Limb (tissue), 2 donors: ENCODE measurements at regions not wholly inside any gene's neighbourhood (a gene's known extent, or its start where the extent isn't known, plus 50 kb on each side); places are given as distances from the start of the nearest gene placed in this dataset.
A peak's percentile ranks its signal among the peaks of the same experiment; 100 is the strongest.

Source experiments
- DNase-seq, 2 donors: peaks; one replicate each; pipeline ENCODE4 v3.0.0-alpha.2; 2016; ENCODE audit errors: extremely low spot score in 2 of 2

GRCh38 chr15:77557564-77557963 is 75.1 kb downstream of the LINGO1 start:
- no peak for DNase-seq

DNA sequence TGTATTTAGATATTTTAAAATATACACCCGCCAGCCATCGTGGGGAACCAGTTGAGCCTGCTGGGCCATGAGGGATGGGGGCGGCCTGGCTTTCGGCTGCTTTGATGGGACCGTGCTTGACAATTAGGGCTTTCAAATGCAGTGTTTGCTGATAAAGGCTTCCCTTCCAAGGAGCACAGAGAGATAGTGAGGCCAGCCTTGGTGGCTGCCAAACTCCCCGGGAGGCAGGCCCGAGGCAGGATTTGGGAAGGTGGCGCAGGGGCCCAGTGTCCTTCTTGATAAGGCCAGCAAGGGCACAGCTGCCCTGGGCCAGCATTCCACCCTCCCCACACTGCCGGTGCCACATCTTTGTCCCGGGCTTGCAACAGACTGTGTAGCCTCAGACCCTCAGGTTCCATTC is 75.6 kb downstream of the LINGO1 start:
- DNase-seq = no peak

- DNase-seq = no peak
Observed at GRCh38 chr15:77556622-77557021, 76.1 kb downstream of the LINGO1 start.

DNA sequence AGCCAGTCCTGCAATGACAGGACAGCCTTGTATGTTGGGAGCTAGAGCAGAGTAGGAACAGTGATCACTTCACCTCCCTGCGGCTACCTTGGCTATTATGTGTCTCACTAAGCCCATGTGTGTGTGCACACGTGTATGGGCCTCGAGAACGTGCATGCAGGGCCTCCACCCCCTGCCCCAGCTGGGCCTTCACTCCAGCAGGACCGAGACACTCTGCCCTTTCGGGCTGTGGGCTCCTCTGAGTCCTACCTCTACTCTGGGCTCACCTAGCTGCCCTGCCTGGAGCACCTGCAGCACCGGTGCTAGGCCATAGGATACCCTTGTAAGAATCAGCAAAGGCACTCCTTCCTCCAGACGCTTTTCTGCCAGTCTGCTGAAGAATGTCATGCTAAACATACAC is 77.5 kb downstream of the LINGO1 start:
- no peak for DNase-seq

GRCh38 chr15:77554306-77555080 is 78.2 kb downstream of the LINGO1 start:
- no peak for DNase-seq

GRCh38 chr15:77553695-77554094 is 79.0 kb downstream of the LINGO1 start:
- DNase-seq = no peak

- DNase-seq = no peak
Observed at GRCh38 chr15:77553257-77553656, 79.5 kb downstream of the LINGO1 start.

DNA sequence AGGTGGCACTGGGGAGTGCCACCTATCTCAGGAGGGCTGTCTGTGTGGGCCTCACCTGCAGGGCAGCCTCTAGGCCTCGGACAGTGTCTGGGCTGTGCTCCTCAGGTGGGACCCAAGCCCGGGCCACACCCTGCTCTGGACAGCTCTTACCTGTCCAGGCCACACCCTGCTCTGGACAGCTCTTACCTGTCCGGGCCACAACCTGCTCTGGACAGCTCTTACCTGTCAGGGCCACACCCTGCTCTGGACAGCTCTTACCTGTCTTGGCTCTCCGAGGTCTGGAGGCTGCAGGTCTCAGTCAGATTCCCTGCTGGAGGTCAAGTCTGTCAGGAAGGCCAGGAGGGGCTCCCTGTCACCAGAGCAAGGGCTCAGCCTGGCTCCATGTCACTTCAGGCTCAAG is 80.6 kb downstream of the LINGO1 start:
- no peak for DNase-seq

DNA sequence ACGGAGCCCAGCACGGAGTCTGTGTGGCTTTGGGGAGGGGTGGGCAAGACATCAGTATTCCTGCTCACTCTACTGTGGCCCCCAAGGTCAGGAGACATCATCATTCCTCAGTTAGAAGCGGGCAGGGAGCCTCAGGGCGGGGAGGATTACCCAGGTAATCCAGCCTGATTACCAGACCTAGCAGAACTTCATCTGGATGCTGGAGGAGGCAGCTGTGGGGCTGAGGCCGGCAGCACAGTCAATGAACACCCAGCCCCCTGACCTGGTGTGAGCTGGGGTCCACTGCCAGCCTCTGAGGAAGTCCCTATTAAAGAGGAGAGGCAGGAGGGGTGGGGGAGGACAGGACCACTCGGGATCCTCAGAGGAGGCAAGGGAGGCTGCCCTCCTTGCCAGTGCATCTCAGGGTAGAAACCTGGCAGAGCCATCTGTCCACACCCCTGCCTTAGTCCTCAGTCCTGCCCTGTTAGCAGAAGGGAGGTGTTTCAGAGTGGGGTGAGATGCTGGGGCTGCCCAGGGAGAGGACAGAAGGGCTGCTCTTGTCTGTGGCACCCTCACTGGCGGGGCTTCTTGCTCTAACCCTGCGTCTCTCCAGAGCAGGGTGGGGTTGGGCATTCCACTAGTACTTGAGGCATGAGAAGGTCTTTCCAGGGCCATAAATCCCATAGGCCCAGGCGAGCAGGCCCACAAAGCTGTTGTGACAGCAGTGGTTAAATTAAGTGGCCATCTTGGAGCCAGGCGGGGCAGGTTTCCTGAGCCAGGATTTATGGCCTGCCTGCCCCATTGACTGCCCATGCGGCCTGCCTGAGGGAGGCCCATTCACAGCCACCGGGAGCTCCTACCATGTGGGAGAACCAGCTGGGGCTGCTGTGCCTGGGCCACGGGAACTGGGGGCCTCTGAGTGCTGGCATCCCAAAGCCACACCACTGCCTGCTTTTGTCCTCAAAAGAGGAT is 82.1 kb downstream of the LINGO1 start:
- no peak for DNase-seq

DNA sequence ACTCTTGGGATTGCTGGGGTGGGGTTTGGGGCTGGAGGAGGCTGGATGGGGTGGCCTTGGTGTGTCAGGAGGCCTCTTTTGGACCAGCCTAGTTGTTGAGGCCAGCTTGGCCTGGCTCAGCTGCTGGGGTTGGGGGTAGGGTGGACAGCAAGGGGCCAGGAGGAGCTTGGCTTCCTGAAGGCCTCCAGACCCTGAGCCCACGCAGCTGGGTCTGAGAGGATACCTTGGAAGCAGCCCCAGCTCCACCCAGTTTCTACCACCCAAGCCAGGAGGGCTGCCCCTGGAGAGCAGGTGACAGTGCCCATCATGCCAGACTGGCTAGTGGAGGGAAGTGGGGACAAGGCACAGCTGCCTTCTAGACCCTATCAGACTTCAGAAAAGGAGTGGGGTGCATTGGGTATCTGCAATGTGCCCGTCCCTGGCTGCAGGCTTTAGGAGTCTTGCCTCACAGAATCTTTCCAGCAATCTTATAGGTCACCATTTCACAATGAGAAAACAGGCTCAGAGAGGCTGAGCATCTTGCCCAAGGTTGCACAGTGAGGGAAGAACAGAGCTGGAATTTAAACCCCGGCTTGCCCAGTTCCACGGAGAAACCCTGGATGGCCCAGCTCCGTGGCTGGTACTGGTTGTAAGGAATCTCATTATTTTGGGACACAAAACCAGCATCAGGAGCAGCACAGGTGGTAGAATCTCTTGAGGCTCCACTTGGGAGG is 83.0 kb downstream of the LINGO1 start:
- DNase-seq = no peak

GRCh38 chr15:77548589-77549557 is 83.8 kb downstream of the LINGO1 start:
- no peak for DNase-seq

DNA sequence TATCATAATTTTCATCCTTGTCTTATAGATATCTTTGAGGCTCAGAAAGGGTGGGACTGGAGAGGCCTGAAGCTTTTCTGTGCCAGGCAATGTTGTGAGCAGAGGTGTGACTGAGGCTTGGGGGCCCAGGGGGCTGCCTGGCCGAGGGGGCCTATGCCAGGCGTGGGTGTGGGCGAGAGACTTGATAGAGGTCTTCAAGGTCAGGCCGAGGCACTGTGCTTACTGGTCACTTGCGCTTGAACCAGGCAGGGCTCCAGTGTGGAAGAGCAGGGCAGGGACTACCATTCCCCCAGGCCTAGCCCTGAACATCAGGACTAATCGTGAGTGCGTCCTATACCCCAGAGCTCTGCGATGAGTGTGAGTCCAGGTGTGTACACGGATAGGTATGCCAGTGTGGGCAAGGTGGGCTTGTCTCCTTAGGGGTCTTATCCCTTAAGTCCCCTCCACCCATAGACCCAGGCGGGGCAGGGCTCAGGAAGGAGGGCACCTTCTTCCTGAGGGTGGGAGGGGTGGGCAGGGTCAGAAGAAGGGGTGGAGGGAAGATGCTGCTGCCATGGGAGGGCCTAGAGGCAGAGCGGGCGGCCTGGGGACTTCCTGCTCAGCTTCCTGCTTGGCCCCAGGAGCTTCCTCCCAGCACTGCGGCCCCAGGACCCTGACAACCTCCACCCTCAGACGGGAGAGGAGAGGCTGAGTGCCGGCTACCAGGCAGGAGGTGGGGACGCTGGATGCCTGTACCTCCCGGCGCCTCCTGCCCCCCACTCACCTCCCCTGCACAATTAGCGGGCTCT is 84.7 kb downstream of the LINGO1 start:
- no peak for DNase-seq

- DNase-seq = no peak
Observed at GRCh38 chr15:77546870-77547269, 85.8 kb downstream of the LINGO1 start.

GRCh38 chr15:77546050-77546501 is 86.6 kb downstream of the LINGO1 start:
- DNase-seq = no peak

- DNase-seq = no peak
Observed at GRCh38 chr15:77545058-77545457, 87.7 kb downstream of the LINGO1 start.

DNA sequence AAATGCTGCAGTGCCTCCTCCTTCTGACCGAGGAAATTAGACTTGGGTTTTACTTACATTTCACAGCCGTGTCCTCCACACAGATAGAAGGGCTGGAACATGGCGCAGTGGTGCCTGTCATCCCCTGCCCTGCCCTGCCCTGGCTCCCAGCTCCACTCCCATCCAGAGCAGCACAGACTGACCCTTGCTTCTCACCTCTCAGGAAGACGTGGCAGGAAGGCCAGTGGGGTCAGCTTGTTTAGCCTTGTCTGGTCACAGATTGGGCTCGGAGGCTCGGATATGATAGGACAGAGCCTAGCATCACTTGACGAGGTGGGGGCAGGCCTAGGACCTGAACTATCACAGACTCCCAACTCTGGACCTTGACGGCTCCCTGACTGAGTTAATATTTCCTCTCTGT is 88.5 kb downstream of the LINGO1 start:
- DNase-seq = peak in 1 of 2 donors; percentile 28

GRCh38 chr15:77543159-77543882 is 89.4 kb downstream of the LINGO1 start:
- DNase-seq = peak; percentile 86 to 91

- DNase-seq = peak in 1 of 2 donors; percentile 39
Observed at GRCh38 chr15:77542491-77543001, 90.2 kb downstream of the LINGO1 start.
